GM10248 (cell line): ENCODE measurements at regions not wholly inside any gene's neighbourhood (a gene's known extent, or its start where the extent isn't known, plus 50 kb on each side); places are given as distances from the start of the nearest gene placed in this dataset.

Source experiments
- CTCF ChIA-PET: fragments of 300-600 bp; sonication (Branson Sonifier 250); formaldehyde crosslinking; extraction: SDS; loops from one replicate; lab custom pipeline; 2021; ENCODE audit warnings: antibody characterized with exemption; lab: Yijun Ruan, JAX
- POLR2A ChIA-PET: fragments of 350-650 bp; sonication (Branson Sonifier 250); formaldehyde crosslinking; extraction: SDS; loops from one replicate; lab custom pipeline; 2020; ENCODE audit warnings: antibody characterized with exemption; lab: Yijun Ruan, JAX
- DNase-seq: peaks from one replicate; pipeline ENCODE4 v3.0.0; 2012; ENCODE audit errors: extremely low spot score
- CTCF ChIP-seq: IDR thresholded peaks from 2 replicates; pipeline ENCODE4 v1.5.1; 2012; ENCODE audit warnings: mild to moderate bottlenecking, low read depth; ENCODE audit errors: extremely low read depth, missing control alignments, control extremely low read depth

- CTCF ChIA-PET = no interaction called here
- DNase-seq = no peak
- POLR2A ChIA-PET = no interaction called here
- TF ChIP-seq CTCF = no peak
Observed at GRCh38 chr2:175647058-175647457, 355.0 kb downstream of the LNPK start.

GRCh38 chr2:175640655-175641054 is 361.4 kb downstream of the LNPK start:
- TF ChIP-seq CTCF = no peak
- CTCF ChIA-PET = interaction anchor here (0.7 to 1.5 kb wide), 3 partner anchors 48 to 187 kb away, joined by 3 to 4 read pairs (median 3); no protein-coding TSS in a partner anchor
- POLR2A ChIA-PET = no interaction called here
- no peak for DNase-seq

GRCh38 chr2:175633227-175633626 is 368.8 kb downstream of the LNPK start:
- ChIA-PET CTCF (no interaction called here), POLR2A (interaction anchor here (0.6 kb wide), 1 partner anchor 34 kb away, joined by 3 read pairs; no protein-coding TSS in a partner anchor)
- no peak for DNase-seq
- TF ChIP-seq CTCF = no peak

- CTCF ChIA-PET = no interaction called here
- no peak for TF ChIP-seq CTCF
- POLR2A ChIA-PET = no interaction called here
- no peak for DNase-seq
Observed at GRCh38 chr2:175631245-175631623, 370.8 kb downstream of the LNPK start.

GRCh38 chr2:175630280-175631244 is 371.5 kb downstream of the LNPK start:
- no peak for DNase-seq
- POLR2A ChIA-PET = no interaction called here
- TF ChIP-seq CTCF = no peak

GRCh38 chr2:175628243-175628642 is 373.8 kb downstream of the LNPK start:
- CTCF ChIA-PET = interaction anchor here (1.3 kb wide), 1 partner anchor 16 kb away, joined by 3 read pairs; no protein-coding TSS in a partner anchor
- POLR2A ChIA-PET = no interaction called here
- no peak for DNase-seq
- no peak for TF ChIP-seq CTCF

More at GRCh38 chr2:175630280-175631244, 371.5 kb downstream of the LNPK start:
- CTCF ChIA-PET = no interaction called here
